HUES48 (cell line): ENCODE measurements at regions not wholly inside any gene's neighbourhood (a gene's known extent, or its start where the extent isn't known, plus 50 kb on each side); places are given as distances from the start of the nearest gene placed in this dataset.

Experiments used
- H3K27ac ChIP-seq: one replicate; pipeline ENCODE4 v1.7.0; 2013; ENCODE audit warnings: low read depth, low read length, inconsistent platforms
- H3K27me3 ChIP-seq: 2 replicates; pipeline ENCODE4 v1.6.1; 2013; ENCODE audit warnings: mild to moderate bottlenecking, low read length; ENCODE audit not compliant: control insufficient read depth, insufficient read depth
- H3K36me3 ChIP-seq: 2 replicates; pipeline ENCODE4 v1.6.1; 2013; ENCODE audit warnings: low read length; ENCODE audit not compliant: control insufficient read depth, insufficient read depth
- H3K4me1 ChIP-seq: 2 replicates; pipeline ENCODE4 v1.6.1; 2013; ENCODE audit warnings: mild to moderate bottlenecking, low read length; ENCODE audit not compliant: control insufficient read depth, insufficient read depth
- H3K4me3 ChIP-seq: 2 replicates; pipeline ENCODE4 v1.5.1; 2013; ENCODE audit warnings: mild to moderate bottlenecking, low read depth, low read length
- H3K9ac ChIP-seq: 2 replicates; pipeline ENCODE4 v1.6.1; 2013; ENCODE audit warnings: mild to moderate bottlenecking, low read depth, low read length, moderate library complexity
- H3K9me3 ChIP-seq: 2 replicates; pipeline ENCODE4 v1.6.1; 2013; ENCODE audit warnings: low read length; ENCODE audit not compliant: control insufficient read depth, insufficient read depth

DNA sequence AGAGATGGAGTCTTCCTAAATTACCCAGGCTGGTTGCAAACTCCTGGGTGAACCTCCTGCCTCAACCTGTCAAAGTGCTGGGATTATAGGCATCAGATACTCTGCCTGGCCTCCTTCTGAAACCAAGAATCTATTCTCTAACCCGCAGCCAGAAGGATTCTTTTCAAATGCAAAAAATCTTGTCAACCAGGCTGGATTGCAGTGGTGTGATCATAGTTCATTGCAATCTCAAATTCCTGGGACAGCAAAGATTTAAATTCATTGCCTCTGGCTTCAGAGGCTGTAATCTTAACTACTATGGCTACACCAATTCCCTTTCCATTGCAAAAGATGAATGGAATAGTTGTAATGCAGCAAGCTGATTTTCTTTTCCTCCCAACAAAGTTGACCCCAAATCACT, 106.3 kb upstream of the TBX3 start:
- H3K9me3 ChIP-seq, result no peaks in the 10 kb centered on the region
- H3K27me3 ChIP-seq, result peaks cover 3% of the 10 kb centered on the region; the same call in 1 of the 2 replicates
- H3K27ac ChIP-seq, result no peak overlapping the region
- H3K9ac ChIP-seq, result no peak overlapping the region
- no peaks in the 10 kb centered on the region for H3K36me3 ChIP-seq
- H3K4me3 ChIP-seq, result no peak overlapping the region
- no peaks in the 10 kb centered on the region for H3K4me1 ChIP-seq

DNA sequence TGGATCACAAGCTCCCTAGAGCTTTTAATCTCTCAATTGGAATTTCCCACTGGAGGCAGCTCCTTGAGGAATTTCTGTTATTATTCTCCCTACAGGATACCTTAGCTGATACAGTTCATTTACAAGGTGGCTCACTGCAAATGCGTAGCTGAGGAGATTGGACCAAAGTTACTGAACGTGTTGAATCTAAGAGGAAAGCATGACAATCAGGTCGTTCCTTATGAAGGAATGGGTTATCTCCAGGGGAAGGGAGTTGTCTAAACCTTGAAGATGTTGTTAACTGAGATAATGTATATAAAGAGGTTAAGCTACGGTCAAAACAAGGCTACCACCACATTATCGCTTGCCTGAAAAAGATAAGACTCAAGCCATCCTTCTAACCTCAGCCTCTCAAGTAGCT, 105.8 kb upstream of the TBX3 start:
- Histone ChIP-seq H3K36me3 (no peaks in the 10 kb centered on the region), H3K9ac (no peak overlapping the region), H3K4me3 (no peak overlapping the region), H3K9me3 (no peaks in the 10 kb centered on the region), H3K27me3 (peaks cover 1% of the 10 kb centered on the region; the same call in 1 of the 2 replicates), H3K27ac (no peak overlapping the region), H3K4me1 (peaks cover 2% of the 10 kb centered on the region; the same call in 1 of the 2 replicates)

DNA sequence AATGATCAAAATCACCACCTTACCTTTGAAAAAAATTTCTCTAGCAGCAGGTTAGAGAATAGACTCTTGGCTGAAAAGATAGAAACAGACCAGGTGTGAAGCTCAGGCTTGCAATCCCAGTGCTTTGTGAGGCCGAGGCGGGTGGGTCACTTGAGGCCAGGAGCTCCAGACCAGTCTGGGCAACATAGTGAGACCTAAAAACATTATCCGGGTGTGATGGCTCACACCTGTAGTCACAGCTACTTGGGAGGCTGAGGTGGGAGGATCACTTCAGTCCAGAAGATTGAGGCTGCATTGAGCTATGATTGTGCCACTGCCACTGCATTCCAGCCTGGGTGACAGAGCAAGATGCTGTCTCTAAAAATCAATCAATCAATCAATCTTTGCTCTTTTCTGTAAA, 105.3 kb upstream of the TBX3 start:
- Histone ChIP-seq H3K4me3 (no peak overlapping the region), H3K9me3 (no peaks in the 10 kb centered on the region), H3K27me3 (no peaks in the 10 kb centered on the region), H3K9ac (no peak overlapping the region), H3K36me3 (no peaks in the 10 kb centered on the region), H3K4me1 (peaks cover 8% of the 10 kb centered on the region), H3K27ac (no peak overlapping the region)

DNA sequence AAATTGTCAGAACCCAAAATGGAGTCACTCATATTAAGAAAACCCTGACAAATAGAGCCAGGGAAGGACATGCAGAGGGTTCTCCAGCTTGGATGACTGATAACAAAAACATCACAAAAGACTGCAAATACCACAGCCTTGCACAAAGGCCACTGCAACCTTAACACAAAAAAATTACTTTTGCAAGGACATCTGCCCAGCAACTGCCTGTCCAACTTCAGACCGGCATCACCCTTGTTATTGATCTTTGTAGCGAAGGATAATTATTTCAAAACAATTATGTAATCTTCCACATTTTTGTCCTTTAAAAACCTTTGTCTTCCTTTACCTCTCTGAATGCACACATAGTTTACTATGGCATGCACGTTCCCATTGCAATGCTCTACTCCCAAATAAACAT, 100.6 kb upstream of the TBX3 start:
- Histone ChIP-seq H3K27ac (no peak overlapping the region), H3K27me3 (peaks cover under 1% of the 10 kb centered on the region; the same call in 1 of the 2 replicates), H3K9ac (no peak overlapping the region), H3K4me1 (peaks cover 8% of the 10 kb centered on the region), H3K36me3 (no peaks in the 10 kb centered on the region), H3K9me3 (no peaks in the 10 kb centered on the region), H3K4me3 (no peak overlapping the region)

DNA sequence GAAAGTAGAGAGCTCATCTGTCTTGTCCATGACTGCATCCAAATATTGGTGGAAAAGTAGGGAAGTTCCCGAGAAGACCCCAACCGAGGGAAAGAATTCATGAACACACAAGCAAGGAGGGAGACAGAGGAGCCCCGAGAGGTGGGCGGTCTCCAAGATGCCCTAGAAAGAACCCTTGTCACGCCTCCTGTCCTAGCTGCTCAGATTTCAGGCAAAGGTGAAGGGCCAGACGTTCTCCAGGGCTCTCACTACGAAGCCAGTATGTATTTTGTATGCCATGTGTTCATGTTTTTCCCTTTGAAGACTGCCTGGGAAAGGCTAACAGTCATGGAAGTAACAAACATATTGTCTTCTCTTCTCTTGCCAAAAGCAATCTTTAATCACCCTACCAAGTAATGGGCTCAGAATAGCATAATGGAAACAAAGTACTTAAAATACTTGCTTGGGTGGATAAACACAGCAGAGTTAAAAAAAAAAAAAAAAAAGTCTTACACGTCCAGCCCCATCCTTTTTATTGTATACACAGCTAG, 99.2 kb upstream of the TBX3 start:
- Histone ChIP-seq H3K36me3 (no peaks in the 10 kb centered on the region), H3K4me1 (peaks cover 8% of the 10 kb centered on the region), H3K9me3 (no peaks in the 10 kb centered on the region), H3K4me3 (no peak overlapping the region), H3K27me3 (peaks cover 3% of the 10 kb centered on the region; the same call in 1 of the 2 replicates), H3K9ac (no peak overlapping the region), H3K27ac (no peak overlapping the region)

DNA sequence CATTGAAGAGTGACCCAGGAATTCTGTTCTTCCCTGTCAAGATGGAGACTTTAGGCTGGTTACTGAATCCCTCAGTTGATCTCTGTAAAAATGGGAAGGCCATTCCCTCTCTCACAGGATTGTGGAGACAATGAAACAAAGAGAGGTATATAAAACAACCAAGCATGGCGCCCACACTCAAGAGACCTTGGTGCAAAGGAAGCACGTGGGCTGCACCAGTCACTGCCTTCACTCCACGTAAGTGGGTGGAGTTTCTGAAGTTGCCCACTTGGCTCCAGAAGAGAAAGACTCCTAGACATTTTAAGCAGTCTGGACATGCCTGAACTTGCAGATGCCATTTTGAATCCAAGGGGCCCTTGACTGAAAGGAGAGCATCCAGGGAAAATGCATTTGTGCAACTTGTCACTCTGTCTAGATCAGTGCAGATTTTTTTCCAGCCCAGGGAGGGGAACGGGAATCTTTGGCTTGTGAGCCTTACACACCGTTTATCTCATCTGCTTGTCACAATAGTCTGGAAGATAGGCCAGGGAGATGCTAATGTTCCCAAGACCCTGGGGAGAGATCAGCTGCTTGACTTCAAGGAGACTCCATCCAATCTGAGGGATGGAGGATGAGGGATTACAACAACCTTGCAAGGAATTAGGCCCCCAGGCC, 96.9 kb upstream of the TBX3 start:
- H3K9me3 ChIP-seq, result no peaks in the 10 kb centered on the region
- no peak overlapping the region for H3K9ac ChIP-seq
- peaks cover 8% of the 10 kb centered on the region for H3K4me1 ChIP-seq
- peaks cover 3% of the 10 kb centered on the region; the same call in 1 of the 2 replicates for H3K27me3 ChIP-seq
- no peaks in the 10 kb centered on the region for H3K36me3 ChIP-seq
- H3K27ac ChIP-seq, result no peak overlapping the region
- no peak overlapping the region for H3K4me3 ChIP-seq

DNA sequence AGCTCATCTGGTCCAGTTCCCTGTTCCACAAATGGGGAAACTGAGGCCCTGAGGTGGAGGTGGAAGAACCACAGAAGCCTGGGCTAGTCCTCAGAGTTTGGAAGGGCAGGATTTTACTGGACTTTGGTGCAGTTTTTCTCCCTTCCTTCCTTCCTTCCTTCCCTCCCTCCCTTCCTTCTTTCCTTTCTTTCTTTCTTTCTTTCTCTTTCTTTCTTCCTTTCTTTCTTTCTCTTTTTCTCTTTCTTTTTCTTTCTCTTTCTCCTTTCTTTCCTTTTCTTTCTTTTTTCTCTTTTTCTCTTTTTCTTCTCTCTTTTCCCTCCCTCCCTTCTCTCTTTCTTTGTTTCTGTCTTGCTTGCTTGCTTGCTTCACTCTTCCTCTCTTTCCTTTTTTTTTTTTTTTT, 95.7 kb upstream of the TBX3 start:
- Histone ChIP-seq H3K9ac (no peak overlapping the region), H3K9me3 (no peaks in the 10 kb centered on the region), H3K4me3 (no peak overlapping the region), H3K4me1 (peaks cover 4% of the 10 kb centered on the region), H3K27ac (no peak overlapping the region), H3K27me3 (peaks cover 3% of the 10 kb centered on the region; the same call in 1 of the 2 replicates), H3K36me3 (no peaks in the 10 kb centered on the region)

DNA sequence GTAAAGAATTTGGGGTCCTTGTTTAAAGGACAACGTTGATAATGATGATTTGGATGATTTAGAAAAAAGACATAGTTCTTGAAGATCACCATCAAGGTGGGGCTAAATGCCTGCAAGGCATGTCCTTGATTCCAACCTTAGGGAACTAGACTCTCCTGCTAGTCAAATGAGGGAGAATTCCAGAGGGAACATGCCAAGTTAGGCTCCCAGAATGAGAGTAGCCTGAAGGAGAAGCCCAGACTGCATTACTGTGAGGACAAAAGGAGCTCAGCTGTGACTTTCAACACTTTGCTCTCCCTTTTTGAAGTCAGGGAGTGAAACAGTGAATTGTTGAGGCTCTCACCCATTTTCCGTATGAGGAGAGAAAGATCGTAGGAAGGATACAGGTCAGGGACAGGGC, 95.2 kb upstream of the TBX3 start:
- Histone ChIP-seq H3K9ac (no peak overlapping the region), H3K9me3 (no peaks in the 10 kb centered on the region), H3K27ac (no peak overlapping the region)

DNA sequence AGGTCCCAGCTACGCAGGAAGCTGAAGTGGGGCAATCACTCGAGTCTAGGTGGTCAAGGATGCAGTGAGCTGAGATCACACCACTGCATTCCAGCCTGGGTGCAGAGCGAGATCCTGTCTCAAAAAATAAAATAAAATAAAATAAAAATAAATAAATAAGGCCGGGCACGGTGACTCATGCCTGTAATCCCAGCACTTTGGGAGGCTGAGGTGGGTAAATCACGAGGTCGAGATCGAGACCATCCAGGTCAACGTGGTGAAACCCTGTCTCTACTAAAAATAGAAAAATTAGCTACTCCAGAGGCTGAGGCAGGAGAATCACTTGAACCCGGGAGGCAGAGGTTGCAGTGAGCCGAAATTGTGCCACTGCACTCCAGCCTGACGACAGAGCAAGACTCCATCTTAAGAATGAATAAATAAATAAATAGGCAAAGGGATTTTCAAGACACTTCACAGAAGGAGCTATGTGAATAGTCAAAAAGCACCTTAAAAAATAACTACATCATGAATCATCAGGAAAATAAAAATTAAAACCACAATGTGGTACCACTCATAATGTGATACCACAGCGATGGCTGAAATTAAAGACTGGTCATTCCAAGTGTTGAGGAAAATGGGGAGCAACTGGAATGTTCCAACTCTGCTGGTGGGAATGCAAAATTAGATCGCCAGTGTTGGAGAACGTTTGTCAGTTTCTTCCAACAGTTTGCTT, 92.9 kb upstream of the TBX3 start:
- no peaks in the 10 kb centered on the region for H3K9me3 ChIP-seq
- no peak overlapping the region for H3K4me3 ChIP-seq
- no peak overlapping the region for H3K9ac ChIP-seq
- peaks cover 3% of the 10 kb centered on the region; the same call in 1 of the 2 replicates for H3K27me3 ChIP-seq
- no peak overlapping the region for H3K27ac ChIP-seq
- no peaks in the 10 kb centered on the region for H3K36me3 ChIP-seq
- H3K4me1 ChIP-seq, result no peaks in the 10 kb centered on the region

More for the DNA sequence above, 95.2 kb upstream of the TBX3 start:
- Histone ChIP-seq H3K36me3 (no peaks in the 10 kb centered on the region), H3K4me3 (no peak overlapping the region), H3K27me3 (peaks cover 3% of the 10 kb centered on the region; the same call in 1 of the 2 replicates), H3K4me1 (no peaks in the 10 kb centered on the region)

DNA sequence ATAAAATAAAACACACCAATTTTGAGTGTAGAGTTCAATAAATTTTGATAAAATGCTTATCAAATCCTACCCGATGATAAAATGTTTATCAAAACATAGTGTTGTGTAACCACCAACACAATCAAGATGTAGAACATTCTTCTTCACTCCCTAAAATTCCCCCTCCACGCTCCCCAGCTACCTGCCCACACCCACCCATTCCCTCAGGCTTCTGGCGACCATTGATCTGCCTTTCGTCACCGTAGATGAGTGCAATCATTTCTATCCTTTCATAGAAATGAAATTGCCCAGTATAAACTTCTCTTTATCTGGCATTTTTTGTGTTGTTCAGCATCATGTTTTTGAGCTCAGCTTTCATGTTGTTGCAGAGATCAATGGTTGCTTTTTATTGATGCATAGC, 90.7 kb upstream of the TBX3 start:
- Histone ChIP-seq H3K27me3 (peaks cover 3% of the 10 kb centered on the region; the same call in 1 of the 2 replicates), H3K4me3 (no peak overlapping the region), H3K9ac (no peak overlapping the region), H3K27ac (no peak overlapping the region), H3K9me3 (no peaks in the 10 kb centered on the region), H3K4me1 (no peaks in the 10 kb centered on the region), H3K36me3 (no peaks in the 10 kb centered on the region)

DNA sequence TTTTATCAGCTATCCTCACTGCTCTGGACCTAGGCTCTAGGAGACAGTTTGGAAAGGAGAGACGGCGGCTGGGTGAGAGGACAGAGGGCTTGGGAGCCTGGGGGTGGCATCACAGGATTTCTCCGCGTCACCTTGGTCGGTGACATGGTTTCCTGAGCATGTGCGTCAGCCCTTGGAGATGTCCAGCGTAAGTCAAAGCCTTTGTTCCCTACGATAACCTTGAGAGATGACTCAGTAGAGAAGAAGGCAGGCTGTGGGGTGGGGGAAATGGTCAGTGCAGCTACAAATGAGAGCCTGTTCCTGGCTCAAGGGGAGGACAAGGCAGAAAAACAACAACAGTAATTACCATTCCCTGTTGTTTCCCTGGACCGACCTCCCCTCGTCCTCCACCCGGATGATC, 90.2 kb upstream of the TBX3 start:
- Histone ChIP-seq H3K4me1 (no peaks in the 10 kb centered on the region), H3K27me3 (no peaks in the 10 kb centered on the region), H3K4me3 (no peak overlapping the region), H3K27ac (no peak overlapping the region), H3K36me3 (no peaks in the 10 kb centered on the region), H3K9me3 (no peaks in the 10 kb centered on the region), H3K9ac (no peak overlapping the region)
